ENCODE measurements at regions not wholly inside any gene's neighbourhood (a gene's known extent, or its start where the extent isn't known, plus 50 kb on each side); places are given as distances from the start of the nearest gene placed in this dataset.

- no peak overlapping the region for H3K9ac ChIP-seq (ENCODE audit: low read length)
- H4K8ac ChIP-seq (ENCODE audit: low read depth, low read length): no peak overlapping the region
- H3K23ac ChIP-seq (ENCODE audit: low read length): no peak overlapping the region
- no peaks in the 10 kb centered on the region for H3K79me2 ChIP-seq (ENCODE audit: control insufficient read depth, insufficient read depth, low read length, poor library complexity)
- no peak overlapping the region for H3K4me2 ChIP-seq (ENCODE audit: low read length)
- H2BK120ac ChIP-seq (ENCODE audit: insufficient read depth, low read length, poor library complexity): no peak overlapping the region
- H4K12ac ChIP-seq (ENCODE audit: low read depth, low read length): no peak overlapping the region
- no peak overlapping the region for H2BK5ac ChIP-seq (ENCODE audit: low read depth, low read length, poor library complexity)
- H2AFZ ChIP-seq (ENCODE audit: insufficient read depth, low read length, poor library complexity): no peak overlapping the region
- no peak for DNase-seq
- no peak overlapping the region for H3K4ac ChIP-seq (ENCODE audit: low read depth, low read length)
- WGBS (ENCODE audit: extremely low coverage, insufficient coverage, insufficient read length): no CpG with 5 or more reads among the region's 11 CpGs
- H3K36me3 ChIP-seq (ENCODE audit: control insufficient read depth in 1 of 2, insufficient read depth in 2 of 2, low read length in 2 of 2): no peaks in the 10 kb centered on the region
- peaks cover 2% of the 10 kb centered on the region for H3K79me1 ChIP-seq (ENCODE audit: low read length)
- no peak overlapping the region for H2BK12ac ChIP-seq (ENCODE audit: low read length)
- H3K18ac ChIP-seq (ENCODE audit: low read length): no peak overlapping the region
- H3K14ac ChIP-seq (ENCODE audit: low read length): no peak overlapping the region
- H4K91ac ChIP-seq (ENCODE audit: low read depth, low read length): no peak overlapping the region
- H3K27me3 ChIP-seq (ENCODE audit: insufficient read depth, low read length): no peaks in the 10 kb centered on the region
- H3K4me3 ChIP-seq (ENCODE audit: low read depth, low read length): no peak overlapping the region
- no peak overlapping the region for H2AK5ac ChIP-seq (ENCODE audit: low read length)
- H3K27ac ChIP-seq (ENCODE audit: low read depth, low read length): no peak overlapping the region
- no peaks in the 10 kb centered on the region for H3K9me3 ChIP-seq (ENCODE audit: insufficient read depth, low read depth, low read length)
- peaks cover 2 to 5% of the 10 kb centered on the region in 2 experiments for H3K4me1 ChIP-seq (ENCODE audit: control insufficient read depth in 1 of 2, insufficient read depth in 2 of 2, low read length in 2 of 2)
Measured at GRCh38 chr1:115217150-115218033, 120.7 kb downstream of the NGF start.

- Histone ChIP-seq H3K79me1 (ENCODE audit: low read length) (peaks cover 5% of the 10 kb centered on the region), H4K91ac (ENCODE audit: low read depth, low read length) (peak overlapping the region; percentile 23), H3K18ac (ENCODE audit: low read length) (no peak overlapping the region), H3K4ac (ENCODE audit: low read depth, low read length) (no peak overlapping the region), H3K36me3 (ENCODE audit: control insufficient read depth in 1 of 2, insufficient read depth in 2 of 2, low read length in 2 of 2) (no peaks in the 10 kb centered on the region), H4K12ac (ENCODE audit: low read depth, low read length) (no peak overlapping the region), H3K23ac (ENCODE audit: low read length) (no peak overlapping the region), H3K79me2 (ENCODE audit: control insufficient read depth, insufficient read depth, low read length, poor library complexity) (no peaks in the 10 kb centered on the region), H2AFZ (ENCODE audit: insufficient read depth, low read length, poor library complexity) (no peak overlapping the region), H2BK5ac (ENCODE audit: low read depth, low read length, poor library complexity) (no peak overlapping the region), H3K4me2 (ENCODE audit: low read length) (no peak overlapping the region), H3K4me3 (ENCODE audit: low read depth, low read length) (no peak overlapping the region), H3K9me3 (ENCODE audit: insufficient read depth, low read depth, low read length) (no peaks in the 10 kb centered on the region), H3K14ac (ENCODE audit: low read length) (peak overlapping the region; percentile 6), H3K27ac (ENCODE audit: low read depth, low read length) (no peak overlapping the region), H2AK5ac (ENCODE audit: low read length) (peak overlapping the region; percentile 33), H3K27me3 (ENCODE audit: insufficient read depth, low read length) (no peaks in the 10 kb centered on the region), H3K4me1 (ENCODE audit: control insufficient read depth in 1 of 2, insufficient read depth in 2 of 2, low read length in 2 of 2) (peaks cover 4 to 7% of the 10 kb centered on the region in 2 experiments), H4K8ac (ENCODE audit: low read depth, low read length) (no peak overlapping the region), H2BK12ac (ENCODE audit: low read length) (peak overlapping the region; percentile 58), H3K9ac (ENCODE audit: low read length) (no peak overlapping the region), H2BK120ac (ENCODE audit: insufficient read depth, low read length, poor library complexity) (no peak overlapping the region)
- no peak for DNase-seq
- WGBS (ENCODE audit: extremely low coverage, insufficient coverage, insufficient read length): no CpG with 5 or more reads among the region's 4 CpGs
Measured at GRCh38 chr1:115215703-115216521, 122.1 kb downstream of the NGF start.

GRCh38 chr1:115215110-115215509 is 122.9 kb downstream of the NGF start:
- no peak overlapping the region for H2BK5ac ChIP-seq (ENCODE audit: low read depth, low read length, poor library complexity)
- H2BK120ac ChIP-seq (ENCODE audit: insufficient read depth, low read length, poor library complexity): no peak overlapping the region
- DNase-seq: no peak
- WGBS (ENCODE audit: extremely low coverage, insufficient coverage, insufficient read length): no CpG with 5 or more reads among the region's 3 CpGs
- no peak overlapping the region for H3K9ac ChIP-seq (ENCODE audit: low read length)
- H2AK5ac ChIP-seq (ENCODE audit: low read length): no peak overlapping the region
- peaks cover 5% of the 10 kb centered on the region for H3K79me1 ChIP-seq (ENCODE audit: low read length)
- H4K91ac ChIP-seq (ENCODE audit: low read depth, low read length): no peak overlapping the region
- H3K23ac ChIP-seq (ENCODE audit: low read length): no peak overlapping the region
- no peak overlapping the region for H3K4me3 ChIP-seq (ENCODE audit: low read depth, low read length)
- no peak overlapping the region for H3K14ac ChIP-seq (ENCODE audit: low read length)
- H3K27me3 ChIP-seq (ENCODE audit: insufficient read depth, low read length): no peaks in the 10 kb centered on the region
- H2AFZ ChIP-seq (ENCODE audit: insufficient read depth, low read length, poor library complexity): no peak overlapping the region
- H3K27ac ChIP-seq (ENCODE audit: low read depth, low read length): no peak overlapping the region
- no peak overlapping the region for H3K4me2 ChIP-seq (ENCODE audit: low read length)
- no peak overlapping the region for H4K12ac ChIP-seq (ENCODE audit: low read depth, low read length)
- peaks cover 6 to 7% of the 10 kb centered on the region in 2 experiments for H3K4me1 ChIP-seq (ENCODE audit: control insufficient read depth in 1 of 2, insufficient read depth in 2 of 2, low read length in 2 of 2)
- no peak overlapping the region for H2BK12ac ChIP-seq (ENCODE audit: low read length)
- H3K4ac ChIP-seq (ENCODE audit: low read depth, low read length): no peak overlapping the region
- H4K8ac ChIP-seq (ENCODE audit: low read depth, low read length): no peak overlapping the region
- no peak overlapping the region for H3K18ac ChIP-seq (ENCODE audit: low read length)
- no peaks in the 10 kb centered on the region for H3K79me2 ChIP-seq (ENCODE audit: control insufficient read depth, insufficient read depth, low read length, poor library complexity)
- H3K36me3 ChIP-seq (ENCODE audit: control insufficient read depth in 1 of 2, insufficient read depth in 2 of 2, low read length in 2 of 2): no peaks in the 10 kb centered on the region
- no peaks in the 10 kb centered on the region for H3K9me3 ChIP-seq (ENCODE audit: insufficient read depth, low read depth, low read length)

DNA sequence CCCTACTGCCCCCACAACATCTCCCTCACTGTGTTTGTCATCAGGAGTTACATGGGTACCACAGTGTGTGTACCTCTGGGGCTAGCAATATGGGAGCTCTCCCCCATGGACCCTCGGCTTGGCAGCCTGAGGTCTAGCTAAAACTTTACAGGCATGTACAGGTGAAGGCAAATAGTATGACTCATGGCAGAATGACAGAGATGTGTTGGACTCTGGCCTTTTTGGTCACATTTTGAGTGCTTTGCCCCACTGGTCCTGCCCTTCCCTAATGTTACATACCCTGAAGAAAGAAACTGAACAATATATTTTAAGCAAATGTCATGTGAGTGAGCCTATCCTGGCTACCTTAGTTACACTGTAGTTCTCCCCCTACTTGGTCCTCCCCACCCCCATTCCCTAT is 124.0 kb downstream of the NGF start:
- H3K36me3 ChIP-seq (ENCODE audit: control insufficient read depth in 1 of 2, insufficient read depth in 2 of 2, low read length in 2 of 2): no peaks in the 10 kb centered on the region
- no peak overlapping the region for H2BK120ac ChIP-seq (ENCODE audit: insufficient read depth, low read length, poor library complexity)
- H3K23ac ChIP-seq (ENCODE audit: low read length): no peak overlapping the region
- no peak overlapping the region for H3K9ac ChIP-seq (ENCODE audit: low read length)
- no peak overlapping the region for H3K18ac ChIP-seq (ENCODE audit: low read length)
- no peak overlapping the region for H4K91ac ChIP-seq (ENCODE audit: low read depth, low read length)
- no peak overlapping the region for H2AK5ac ChIP-seq (ENCODE audit: low read length)
- no peaks in the 10 kb centered on the region for H3K9me3 ChIP-seq (ENCODE audit: insufficient read depth, low read depth, low read length)
- no CpG with 5 or more reads among the region's 1 CpG for WGBS (ENCODE audit: extremely low coverage, insufficient coverage, insufficient read length)
- no peak for DNase-seq
- no peak overlapping the region for H4K8ac ChIP-seq (ENCODE audit: low read depth, low read length)
- no peak overlapping the region for H3K4ac ChIP-seq (ENCODE audit: low read depth, low read length)
- H3K79me2 ChIP-seq (ENCODE audit: control insufficient read depth, insufficient read depth, low read length, poor library complexity): no peaks in the 10 kb centered on the region
- H2BK5ac ChIP-seq (ENCODE audit: low read depth, low read length, poor library complexity): peak overlapping the region; percentile 23
- H3K27me3 ChIP-seq (ENCODE audit: insufficient read depth, low read length): no peaks in the 10 kb centered on the region
- H3K79me1 ChIP-seq (ENCODE audit: low read length): peaks cover 5% of the 10 kb centered on the region
- no peak overlapping the region for H3K14ac ChIP-seq (ENCODE audit: low read length)
- no peak overlapping the region for H3K4me2 ChIP-seq (ENCODE audit: low read length)
- peaks cover 7 to 9% of the 10 kb centered on the region in 2 experiments for H3K4me1 ChIP-seq (ENCODE audit: control insufficient read depth in 1 of 2, insufficient read depth in 2 of 2, low read length in 2 of 2)
- H2AFZ ChIP-seq (ENCODE audit: insufficient read depth, low read length, poor library complexity): no peak overlapping the region
- no peak overlapping the region for H2BK12ac ChIP-seq (ENCODE audit: low read length)
- H4K12ac ChIP-seq (ENCODE audit: low read depth, low read length): no peak overlapping the region
- H3K27ac ChIP-seq (ENCODE audit: low read depth, low read length): no peak overlapping the region
- H3K4me3 ChIP-seq (ENCODE audit: low read depth, low read length): no peak overlapping the region
